ENCODE measurements at regions not wholly inside any gene's neighbourhood (a gene's known extent, or its start where the extent isn't known, plus 50 kb on each side); places are given as distances from the start of the nearest gene placed in this dataset.

- H3K27ac ChIP-seq (ENCODE audit: insufficient read depth, low read depth, low read length) = no peak overlapping the region
- H3K9me1 ChIP-seq (replicated peaks; ENCODE audit: control insufficient read depth, extremely low read depth, insufficient read depth, low read length) = no peaks in the 10 kb centered on the region
- H3K4me2 ChIP-seq (ENCODE audit: insufficient read depth, low read length) = no peak overlapping the region
- H3K9me3 ChIP-seq (replicated peaks; ENCODE audit: control insufficient read depth, insufficient read depth, low read length) = no peaks in the 10 kb centered on the region
- TF ChIP-seq GATA2 (IDR thresholded peaks at IDR 0.05; ENCODE audit: insufficient read depth, insufficient read length, low read depth, low read length) (no peak), POLR2AphosphoS5 (IDR thresholded peaks at IDR 0.05; ENCODE audit: insufficient read depth, low read depth, low read length) (no peak), FOS (IDR thresholded peaks at IDR 0.05; ENCODE audit: borderline replicate concordance, insufficient read depth, low read length) (no peak), CTCF (IDR thresholded peaks at IDR 0.05; ENCODE audit: extremely low read depth in 1 of 2, insufficient read depth in 1 of 2, low read depth in 1 of 2, low read length in 2 of 2) (no peak), MYC (IDR thresholded peaks at IDR 0.05; ENCODE audit: low read depth, low read length) (no peak), JUN (IDR thresholded peaks at IDR 0.05; ENCODE audit: borderline replicate concordance, insufficient read depth, insufficient read length, low read depth) (no peak), MAX (IDR thresholded peaks at IDR 0.05; ENCODE audit: insufficient read depth, insufficient read length) (no peak), EZH2 (IDR thresholded peaks at IDR 0.05; ENCODE audit: borderline replicate concordance, low read depth, low read length, severe bottlenecking) (no peak), POLR2A (IDR thresholded peaks at IDR 0.05; ENCODE audit: low read depth, low read length) (no peak)
- intact Hi-C loops (cut with micrococcal nuclease) (no loop called here), dilution Hi-C loops (cut with MboI; ENCODE audit: extremely low pct_ligation_motif_present, low sequenced_read_pairs) (no loop called here)
- peaks cover 32% of the 10 kb centered on the region for H3K4me1 ChIP-seq (ENCODE audit: control insufficient read depth, extremely low read depth, insufficient read depth, low read length)
- H3K9ac ChIP-seq (replicated peaks; ENCODE audit: extremely low read depth, insufficient read depth, low read length) = no peak overlapping the region
- no peak overlapping the region for H2AFZ ChIP-seq (ENCODE audit: low read depth, low read length)
- BruUV-seq (replicated peaks) = no TSS peak
- no peaks in the 10 kb centered on the region for H3K36me3 ChIP-seq (ENCODE audit: control insufficient read depth in 2 of 2, extremely low read depth in 1 of 2, insufficient read depth in 2 of 2, low read length in 2 of 2)
- FAIRE-seq (no peak), DNase-seq (ENCODE audit: low read depth, low spot score) (no peak)
- H3K27me3 ChIP-seq (ENCODE audit: control insufficient read depth in 2 of 2, insufficient read depth in 2 of 2, low read length in 2 of 2) = peaks cover 0 to 2% of the 10 kb centered on the region in 2 experiments
- ChIA-PET POLR2A (no interaction called here), CTCF (interaction anchor here (1.7 to 7.8 kb wide), 4 partner anchors 44 to 201 kb away, joined by 4 to 68 read pairs (median 30); partner anchors contain the start of gene PTPRM)
- no peak overlapping the region for H3K4me3 ChIP-seq (replicated peaks in 1 of 3; ENCODE audit: insufficient read depth in 1 of 3, low read depth in 1 of 3, low read length in 3 of 3)
- no peaks in the 10 kb centered on the region for H4K20me1 ChIP-seq (replicated peaks; ENCODE audit: control insufficient read depth, extremely low read depth, insufficient read depth, low read length)
- no peaks in the 10 kb centered on the region for H3K79me2 ChIP-seq (ENCODE audit: control insufficient read depth, insufficient read depth, low read length)
Observed at GRCh38 chr18:7366597-7366996, 135.7 kb downstream of the LRRC30 start.

All from endothelial cell of umbilical vein (primary cell).